GM18907 (cell line): ENCODE measurements at regions not wholly inside any gene's neighbourhood (a gene's known extent, or its start where the extent isn't known, plus 50 kb on each side); places are given as distances from the start of the nearest gene placed in this dataset.

Experiments used
- ATAC-seq: cut with Tn5 transposase; IDR thresholded peaks from one replicate; pipeline ENCODE4 v1.9.1; 2021; ENCODE audit warnings: mild to moderate bottlenecking, moderate library complexity; ENCODE audit not compliant: unreplicated experiment

DNA sequence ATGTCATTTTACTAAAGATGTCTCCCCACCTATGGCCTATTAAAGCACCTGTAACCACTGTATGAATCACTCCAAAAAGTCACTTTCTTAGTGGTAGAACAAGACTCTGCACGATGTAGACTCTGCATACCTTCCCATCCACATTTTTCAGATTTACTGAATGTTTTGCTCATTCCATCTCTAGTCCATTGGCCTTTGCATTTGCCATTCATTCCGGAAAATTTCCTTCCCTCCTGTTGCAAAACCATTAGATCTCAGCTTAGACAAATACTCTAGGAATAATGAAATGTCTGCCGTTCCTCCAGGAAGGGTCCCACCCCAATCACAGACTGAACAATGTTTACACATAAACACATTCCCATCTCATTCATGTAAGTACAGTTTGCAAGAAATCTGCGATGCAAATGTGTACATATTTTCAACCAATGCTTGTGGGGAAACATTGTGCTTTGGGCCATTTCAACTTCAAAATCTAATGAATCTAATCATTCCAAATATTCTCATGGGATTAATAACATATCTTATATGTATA lies 146.3 kb upstream of the XYLT1 start:
- ATAC-seq, result no peak

- ATAC-seq, result no peak
Measured at GRCh38 chr16:17612336-17612735, 141.6 kb upstream of the XYLT1 start.

GRCh38 chr16:17607609-17608008 lies 136.8 kb upstream of the XYLT1 start:
- no peak for ATAC-seq

DNA sequence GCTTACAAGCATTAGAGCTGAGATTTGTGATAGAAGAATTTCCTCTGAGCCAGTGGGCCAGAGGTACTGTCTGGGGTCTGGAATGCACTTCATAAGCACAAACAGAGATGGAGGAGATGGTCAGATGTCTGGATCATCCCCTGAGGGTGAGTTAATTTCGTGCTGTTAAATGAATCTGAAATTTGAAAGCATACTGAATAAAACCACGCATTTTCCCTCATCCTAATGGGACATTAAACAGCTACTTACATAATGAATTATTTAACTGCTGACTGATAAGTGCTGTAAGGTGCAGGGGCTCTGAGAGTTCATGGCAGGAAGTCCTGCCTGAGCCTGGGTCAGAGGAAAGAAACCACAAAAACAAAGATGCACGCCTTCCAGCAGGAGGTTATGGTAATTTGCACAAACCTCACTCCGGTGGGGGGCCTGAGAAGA lies 136.3 kb upstream of the XYLT1 start:
- no peak for ATAC-seq

DNA sequence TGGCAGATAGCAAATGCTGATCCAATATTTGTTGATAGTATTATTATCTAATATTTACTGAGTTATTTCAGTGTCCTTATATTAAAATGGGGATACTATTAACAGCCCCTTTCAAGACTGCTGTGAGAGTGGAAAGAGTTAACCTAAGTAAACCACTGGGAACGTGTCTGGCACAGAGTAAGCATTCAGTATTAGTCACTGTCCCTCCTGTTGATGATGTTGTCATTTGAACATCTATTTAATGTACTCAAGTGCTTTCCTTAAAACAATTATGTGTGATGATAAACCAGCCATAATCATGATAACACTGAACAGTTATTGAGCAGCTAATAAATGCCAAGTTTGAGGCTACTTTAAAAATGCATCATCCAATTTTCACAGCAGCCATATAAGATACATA lies 135.7 kb upstream of the XYLT1 start:
- ATAC-seq, result no peak

- no peak for ATAC-seq
Measured at GRCh38 chr16:17605784-17606183, 135.0 kb upstream of the XYLT1 start.

DNA sequence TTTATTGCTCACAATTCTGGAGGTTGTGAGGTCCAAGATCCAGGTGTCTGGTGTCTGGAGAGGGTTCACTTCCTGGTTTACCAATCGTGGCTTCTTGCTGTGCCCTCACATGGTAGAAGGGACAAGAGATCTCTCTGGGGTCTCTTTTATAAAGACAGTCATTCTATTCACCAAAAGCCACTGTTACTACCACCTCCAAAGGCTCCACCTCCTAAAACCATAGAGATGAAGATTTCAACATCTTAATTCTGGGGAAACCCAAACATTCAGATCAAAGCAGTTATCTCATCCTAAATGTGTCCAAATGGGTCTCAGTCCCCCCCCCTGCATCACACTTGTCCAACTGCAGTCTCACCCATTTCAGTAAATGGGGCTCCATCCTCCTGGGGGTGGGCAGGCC lies 132.9 kb upstream of the XYLT1 start:
- ATAC-seq, result no peak

DNA sequence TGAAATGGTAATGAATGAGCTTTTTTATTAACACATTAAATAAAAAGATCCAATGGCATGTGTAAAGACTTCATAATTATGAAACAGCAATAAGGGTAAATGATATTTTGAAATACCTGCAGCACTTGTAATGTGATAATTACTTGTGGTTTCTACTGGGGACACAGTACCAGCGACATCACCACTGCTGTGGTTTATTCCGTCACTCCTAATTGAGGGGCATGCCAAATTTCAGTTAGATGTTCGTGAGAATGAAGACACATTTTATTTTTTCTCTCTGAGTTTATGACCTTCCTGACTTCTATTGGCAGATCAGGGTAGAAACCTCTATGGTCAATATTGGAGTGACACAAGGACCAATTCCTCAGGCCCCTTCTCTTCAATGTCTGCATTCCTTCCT lies 131.9 kb upstream of the XYLT1 start:
- ATAC-seq, result no peak

DNA sequence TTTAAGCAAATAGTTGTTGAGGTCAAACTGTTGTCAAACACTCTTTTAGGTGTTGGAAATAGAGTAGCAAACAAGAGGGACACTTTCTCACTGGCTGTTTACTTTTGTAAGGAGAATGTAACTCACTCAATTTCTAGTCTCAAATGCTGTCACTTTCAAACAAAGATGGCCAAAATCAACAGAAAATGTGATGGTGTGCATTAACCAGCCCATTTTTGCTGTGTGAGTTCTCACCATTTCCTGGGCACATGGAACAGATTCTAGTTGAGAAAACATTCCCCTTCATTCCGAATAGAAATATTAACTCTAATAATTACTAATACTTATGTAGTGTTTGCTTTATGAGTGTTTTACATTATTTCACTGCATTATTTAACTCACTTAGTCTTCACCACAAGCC lies 128.2 kb upstream of the XYLT1 start:
- ATAC-seq, result no peak

DNA sequence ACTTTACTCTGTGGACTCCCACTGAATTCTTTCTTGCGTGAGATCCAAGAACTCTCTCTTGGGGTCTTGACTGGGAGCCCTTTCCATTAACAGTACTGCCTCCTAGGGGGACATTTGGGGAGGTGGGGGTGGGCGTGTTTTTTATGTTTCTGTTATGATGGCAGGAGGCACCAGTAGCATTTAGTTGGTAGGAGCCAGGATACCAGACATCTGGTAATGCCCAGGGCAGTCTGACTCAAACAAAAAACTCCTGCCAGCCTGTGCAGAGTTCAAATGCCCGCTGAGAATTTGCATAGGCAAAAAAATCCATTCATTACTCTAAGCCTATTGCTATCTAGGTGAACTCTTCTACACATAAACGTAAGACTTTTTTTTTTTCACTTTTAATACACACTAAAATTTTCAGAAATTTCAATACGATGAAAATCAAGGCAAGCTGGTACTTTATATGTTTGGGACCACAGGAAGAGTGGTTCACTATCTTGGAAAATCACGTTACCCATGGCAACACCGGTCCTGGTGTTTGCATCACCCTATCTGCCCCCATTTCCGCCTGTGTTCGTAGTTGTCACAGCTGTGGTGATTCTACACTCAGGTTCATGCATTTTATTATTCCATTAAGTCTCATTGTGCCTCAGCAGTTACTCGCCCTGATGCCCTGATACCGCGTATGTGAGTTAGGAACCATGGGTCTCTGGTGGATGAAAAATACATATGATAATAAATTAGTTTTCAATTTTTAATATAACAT lies 121.1 kb upstream of the XYLT1 start:
- ATAC-seq, result no peak

- ATAC-seq, result no peak
Measured at GRCh38 chr16:17590711-17591654, 120.2 kb upstream of the XYLT1 start.

DNA sequence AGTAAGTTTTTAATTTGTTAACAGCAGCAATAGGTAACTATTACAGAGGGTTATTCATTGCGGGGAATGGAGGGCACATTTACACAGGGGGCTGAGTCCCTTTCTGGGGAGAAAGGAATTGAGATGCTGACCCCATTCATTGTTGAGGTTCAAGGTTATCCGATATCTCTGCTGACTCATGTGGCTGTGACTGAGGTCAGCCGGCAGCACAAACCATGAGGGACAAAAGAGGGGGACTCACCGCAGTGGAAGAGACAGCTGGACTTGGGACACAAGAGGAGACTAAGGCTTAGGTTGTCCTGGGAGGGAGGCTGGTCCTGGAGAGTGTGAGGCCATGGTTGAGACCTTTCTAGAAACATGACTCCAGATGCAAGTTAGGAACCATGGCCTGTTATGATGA lies 119.1 kb upstream of the XYLT1 start:
- no peak for ATAC-seq

DNA sequence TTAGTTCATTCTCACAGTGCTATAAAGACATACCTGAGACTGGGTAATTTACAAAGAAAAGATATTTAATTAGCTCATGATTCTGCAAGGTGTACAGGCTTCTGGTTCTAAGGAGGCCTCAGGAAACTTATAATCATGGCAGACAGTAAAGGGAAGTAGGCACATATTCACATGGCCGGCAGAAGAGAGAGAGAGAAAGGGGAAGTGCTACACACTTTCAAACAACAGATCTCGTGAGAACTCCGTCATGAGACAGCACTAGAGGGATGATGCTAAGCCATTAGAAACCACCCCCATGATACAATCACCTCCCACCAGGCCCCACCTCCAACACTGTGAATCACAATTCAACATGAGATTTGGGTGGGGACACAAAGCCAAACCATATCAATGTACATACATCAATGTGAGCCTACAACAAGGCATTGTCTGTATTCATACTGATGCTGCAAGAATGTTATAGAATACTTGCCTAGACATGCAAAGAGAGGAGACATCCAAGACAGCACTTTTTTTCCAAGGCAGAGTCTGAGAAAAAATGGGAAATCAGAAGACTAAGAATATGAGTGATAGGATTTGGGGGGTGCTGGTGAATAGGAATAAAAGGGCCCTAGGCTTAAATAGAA lies 114.8 kb upstream of the XYLT1 start:
- ATAC-seq, result no peak

DNA sequence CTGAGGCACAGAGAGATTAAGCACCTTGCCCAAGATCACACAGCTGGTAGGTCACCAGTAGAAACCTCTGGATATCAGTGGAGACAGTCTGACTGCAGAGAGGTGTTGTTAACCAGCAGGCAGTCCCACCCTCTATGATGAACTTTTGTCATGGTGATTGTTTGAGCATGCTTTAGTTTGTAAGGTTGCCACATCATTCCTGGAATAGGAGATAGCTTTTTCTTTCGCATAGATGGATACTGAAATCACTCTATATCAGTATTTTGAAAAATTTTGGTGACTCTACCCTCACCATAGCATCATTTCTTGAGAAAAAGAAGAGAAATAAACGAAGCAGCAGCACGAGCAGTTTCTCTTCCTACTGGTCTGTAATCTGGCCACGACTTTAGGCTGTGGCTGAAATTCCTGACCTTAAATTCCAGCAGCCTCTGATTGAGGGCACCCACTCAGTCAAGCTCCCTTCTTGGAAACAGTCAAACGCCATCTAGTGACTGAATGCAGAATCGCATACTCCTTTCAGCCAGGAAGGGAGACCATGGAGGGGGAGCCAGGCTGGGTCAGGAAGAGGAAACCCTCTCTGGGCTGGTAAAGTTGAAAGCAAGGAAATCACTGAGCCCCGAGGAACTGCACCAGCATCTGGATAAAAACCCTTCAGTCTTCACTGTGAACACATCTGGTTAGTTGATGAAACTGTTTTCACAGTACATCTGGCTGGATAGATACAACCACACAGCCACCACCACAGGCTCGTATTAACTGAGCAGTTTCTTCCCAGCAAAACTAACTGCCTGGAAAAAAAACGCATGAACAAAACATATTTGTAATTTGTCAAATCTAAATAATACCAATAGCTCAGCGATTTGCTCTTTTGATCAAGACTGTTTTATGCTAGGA lies 108.5 kb upstream of the XYLT1 start:
- no peak for ATAC-seq

- no peak for ATAC-seq
Measured at GRCh38 chr16:17574256-17574655, 103.5 kb upstream of the XYLT1 start.

- no peak for ATAC-seq
Measured at GRCh38 chr16:17572145-17572544, 101.4 kb upstream of the XYLT1 start.

GRCh38 chr16:17571499-17572093 lies 100.8 kb upstream of the XYLT1 start:
- ATAC-seq, result no peak

GRCh38 chr16:17568239-17568638 lies 97.5 kb upstream of the XYLT1 start:
- no peak for ATAC-seq

DNA sequence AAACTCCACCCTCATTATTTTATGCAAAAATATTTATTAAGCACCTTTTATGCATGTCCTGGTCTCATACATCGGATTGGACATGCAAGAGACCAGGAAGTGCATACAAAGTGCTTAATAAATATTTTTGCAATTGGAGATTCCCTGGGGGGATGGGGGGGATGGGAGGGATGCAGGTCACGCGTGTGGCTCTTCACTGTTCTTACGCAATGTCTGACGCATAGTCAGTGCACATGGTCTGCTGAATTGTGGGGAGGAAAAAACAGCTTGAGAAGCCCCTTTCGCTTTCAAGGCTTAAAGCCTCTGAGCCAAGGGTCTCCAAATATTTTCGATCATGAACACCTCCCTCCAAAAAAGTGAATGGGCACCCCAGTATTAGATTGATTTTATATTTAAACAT lies 96.7 kb upstream of the XYLT1 start:
- ATAC-seq, result no peak
